Tibial artery (tissue), 4 donors: ENCODE measurements at regions not wholly inside any gene's neighbourhood (a gene's known extent, or its start where the extent isn't known, plus 50 kb on each side); places are given as distances from the start of the nearest gene placed in this dataset.

Experiments
- DNase-seq, 2 donors: peaks; one replicate each; pipeline ENCODE4 v3.0.0-alpha.2; 2019
- H3K27ac ChIP-seq, 2 donors: fragments of 200-600 bp; sonication (generic) in 1 of 2; 1 replicate in 1 of 2; 2 replicates in 1 of 2; pipeline ENCODE4 v1.5.1; 2018 to 2019; ENCODE audit warnings: mild to moderate bottlenecking in 1 of 2
- H3K27me3 ChIP-seq, 2 donors: fragments of 200-600 bp; sonication (generic) in 1 of 2; one replicate each; pipeline versions ENCODE4 v1.5.1 to v1.6.0; 2016 to 2019
- H3K36me3 ChIP-seq, 3 donors: fragments of 200-600 bp; sonication (generic) in 2 of 3; one replicate each; pipeline ENCODE4 v1.5.1; 2016 to 2019; ENCODE audit warnings: mild to moderate bottlenecking in 2 of 3
- H3K4me1 ChIP-seq, 4 donors: fragments of 200-600 bp; sonication (generic) in 2 of 4; 1 replicate in 3 of 4; 2 replicates in 1 of 4; pipeline ENCODE4 v1.5.1; 2016 to 2019
- H3K4me3 ChIP-seq, 2 donors: fragments of 200-600 bp; sonication (generic) in 1 of 2; 1 replicate in 1 of 2; 2 replicates in 1 of 2; pipeline ENCODE4 v1.5.1; 2018 to 2019; ENCODE audit warnings: mild to moderate bottlenecking in 2 of 2
- H3K9me3 ChIP-seq, 3 donors: fragments of 200-600 bp; sonication (generic) in 1 of 3; one replicate each; pipeline ENCODE4 v1.5.1; 2016 to 2019
- intact Hi-C: fragments of 100-400 bp; cut with DNase I; formaldehyde crosslinking; loops from one replicate; pipeline ENCODE4 v1.15.0; 2023; ENCODE audit warnings: low total_unique reads
- TF ChIP-seq, protein P1 (sequence below), 2 experiments: fragments of 200-600 bp in 1 of 2; fragments of 450-650 bp in 1 of 2; IDR thresholded peaks; one replicate each; pipeline ENCODE4 v1.5.1; 2017 to 2019; ENCODE audit warnings: antibody characterized with exemption in 2 of 2, mild to moderate bottlenecking in 1 of 2, moderate library complexity in 1 of 2

DNA sequence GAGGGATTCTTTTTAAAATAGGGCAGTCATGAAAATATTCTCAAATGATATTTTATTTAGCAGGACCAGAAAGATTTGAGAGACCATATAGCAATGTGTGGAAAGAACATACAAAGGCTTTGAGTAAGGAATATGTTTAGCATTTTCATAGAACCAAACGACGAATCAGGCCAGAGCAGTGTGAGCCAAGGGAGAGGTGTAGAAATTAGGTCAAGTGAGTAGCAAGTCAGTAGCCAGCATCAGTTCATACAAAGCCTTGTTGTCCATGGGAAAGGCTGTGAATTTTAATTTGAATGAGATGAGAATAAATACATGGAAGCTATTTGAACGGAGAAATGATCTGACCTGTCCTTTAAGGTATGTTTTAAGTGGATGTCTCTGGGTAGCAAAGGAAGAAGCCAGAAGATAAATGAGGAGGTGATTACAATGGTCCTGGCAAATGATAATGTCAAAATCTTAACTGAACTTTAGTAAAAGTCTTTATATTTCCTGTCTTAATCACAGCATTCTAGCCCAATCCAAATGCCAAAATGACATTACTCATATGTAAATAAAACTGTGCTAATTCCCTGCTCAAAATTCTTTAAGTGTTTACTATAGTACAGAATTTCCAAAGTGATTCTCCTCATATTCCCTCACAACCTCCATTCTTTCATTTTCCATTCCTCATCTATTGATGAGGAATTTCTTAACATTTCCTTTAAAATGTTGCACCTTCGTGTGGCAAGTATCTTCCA, 155.7 kb upstream of the SLIT2 start:
- TF ChIP-seq, protein P1, sequence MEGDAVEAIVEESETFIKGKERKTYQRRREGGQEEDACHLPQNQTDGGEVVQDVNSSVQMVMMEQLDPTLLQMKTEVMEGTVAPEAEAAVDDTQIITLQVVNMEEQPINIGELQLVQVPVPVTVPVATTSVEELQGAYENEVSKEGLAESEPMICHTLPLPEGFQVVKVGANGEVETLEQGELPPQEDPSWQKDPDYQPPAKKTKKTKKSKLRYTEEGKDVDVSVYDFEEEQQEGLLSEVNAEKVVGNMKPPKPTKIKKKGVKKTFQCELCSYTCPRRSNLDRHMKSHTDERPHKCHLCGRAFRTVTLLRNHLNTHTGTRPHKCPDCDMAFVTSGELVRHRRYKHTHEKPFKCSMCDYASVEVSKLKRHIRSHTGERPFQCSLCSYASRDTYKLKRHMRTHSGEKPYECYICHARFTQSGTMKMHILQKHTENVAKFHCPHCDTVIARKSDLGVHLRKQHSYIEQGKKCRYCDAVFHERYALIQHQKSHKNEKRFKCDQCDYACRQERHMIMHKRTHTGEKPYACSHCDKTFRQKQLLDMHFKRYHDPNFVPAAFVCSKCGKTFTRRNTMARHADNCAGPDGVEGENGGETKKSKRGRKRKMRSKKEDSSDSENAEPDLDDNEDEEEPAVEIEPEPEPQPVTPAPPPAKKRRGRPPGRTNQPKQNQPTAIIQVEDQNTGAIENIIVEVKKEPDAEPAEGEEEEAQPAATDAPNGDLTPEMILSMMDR (IDR thresholded peaks at IDR 0.05), result no peak
- intact Hi-C loops, result no loop called here
- no peak overlapping the region for H3K27ac ChIP-seq
- H3K4me1 ChIP-seq, result no peaks in the 10 kb centered on the region
- DNase-seq, result no peak
- H3K4me3 ChIP-seq, result no peak overlapping the region
- no peaks in the 10 kb centered on the region for H3K27me3 ChIP-seq
- no peaks in the 10 kb centered on the region for H3K9me3 ChIP-seq
- no peaks in the 10 kb centered on the region for H3K36me3 ChIP-seq

DNA sequence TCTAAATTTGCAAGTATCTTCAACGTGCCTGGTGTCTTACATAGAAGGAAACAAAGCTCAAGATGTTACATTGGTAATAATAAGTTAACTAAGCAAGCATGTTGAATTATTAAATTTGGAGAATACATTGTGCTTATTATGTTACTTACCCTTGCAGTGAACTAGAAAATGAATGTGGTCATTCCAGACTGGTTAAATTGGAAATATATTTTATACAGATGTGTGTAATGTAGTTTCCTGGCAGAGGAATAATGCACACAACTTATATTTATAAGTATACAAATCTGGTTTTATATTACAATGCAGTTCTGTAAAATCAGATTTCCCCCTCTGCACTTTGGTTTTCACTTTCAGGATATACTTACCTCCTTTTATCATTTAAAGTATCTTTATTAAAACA, 159.9 kb upstream of the SLIT2 start:
- Histone ChIP-seq H3K36me3 (no peaks in the 10 kb centered on the region), H3K9me3 (no peaks in the 10 kb centered on the region), H3K4me1 (no peaks in the 10 kb centered on the region), H3K4me3 (no peak overlapping the region), H3K27ac (no peak overlapping the region), H3K27me3 (no peaks in the 10 kb centered on the region)
- TF ChIP-seq, protein P1 (IDR thresholded peaks at IDR 0.05), result no peak
- intact Hi-C loops, result no loop called here
- no peak for DNase-seq

- Histone ChIP-seq H3K27ac (no peak overlapping the region), H3K27me3 (no peaks in the 10 kb centered on the region), H3K36me3 (no peaks in the 10 kb centered on the region), H3K4me3 (no peak overlapping the region), H3K9me3 (no peaks in the 10 kb centered on the region), H3K4me1 (peaks cover 0 to 7% (median 0%) of the 10 kb centered on the region in 4 donors)
- no peak for DNase-seq
- intact Hi-C loops, result no loop called here
- TF ChIP-seq, protein P1 (IDR thresholded peaks at IDR 0.05), result no peak
Observed at GRCh38 chr4:20087522-20087911, 164.2 kb upstream of the SLIT2 start.

DNA sequence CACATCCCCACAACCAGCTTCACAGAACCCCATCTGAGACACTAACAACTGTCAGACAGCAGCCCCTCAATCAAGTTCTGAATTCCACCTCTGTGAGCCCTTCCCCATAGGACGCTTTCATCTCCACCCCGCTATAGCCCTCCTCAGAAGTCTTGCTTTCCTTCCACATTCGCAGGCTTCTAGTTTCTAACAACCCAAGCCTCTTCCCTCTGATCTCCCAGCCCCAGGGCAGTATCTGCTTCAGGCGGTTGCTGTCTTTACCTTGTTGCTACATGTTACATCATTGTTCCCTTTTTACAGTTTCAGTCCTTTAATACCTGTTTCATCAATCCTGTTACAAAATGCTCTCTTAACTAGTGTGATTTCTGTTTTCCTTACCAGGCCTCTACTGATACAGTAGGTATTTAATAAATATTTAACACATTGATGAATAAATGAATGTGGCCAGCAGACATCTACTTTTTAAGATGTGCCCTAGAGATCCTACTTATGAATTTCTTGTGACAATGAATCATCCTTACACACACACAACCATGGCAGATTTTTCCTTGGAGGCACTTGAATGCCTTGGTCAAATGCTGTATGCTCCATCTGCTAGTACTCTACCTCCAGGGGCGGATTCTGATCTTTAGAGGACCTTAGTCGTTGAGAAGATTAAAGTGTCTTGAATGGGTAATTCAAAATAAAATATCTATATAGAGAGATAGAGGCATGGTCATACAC, 164.7 kb upstream of the SLIT2 start:
- Histone ChIP-seq H3K27ac (no peak overlapping the region), H3K9me3 (no peaks in the 10 kb centered on the region), H3K36me3 (no peaks in the 10 kb centered on the region), H3K4me1 (peaks cover 0 to 7% (median 0%) of the 10 kb centered on the region in 4 donors), H3K4me3 (no peak overlapping the region), H3K27me3 (no peaks in the 10 kb centered on the region)
- DNase-seq, result no peak
- TF ChIP-seq, protein P1 (IDR thresholded peaks at IDR 0.05), result no peak
- intact Hi-C loops, result no loop called here

DNA sequence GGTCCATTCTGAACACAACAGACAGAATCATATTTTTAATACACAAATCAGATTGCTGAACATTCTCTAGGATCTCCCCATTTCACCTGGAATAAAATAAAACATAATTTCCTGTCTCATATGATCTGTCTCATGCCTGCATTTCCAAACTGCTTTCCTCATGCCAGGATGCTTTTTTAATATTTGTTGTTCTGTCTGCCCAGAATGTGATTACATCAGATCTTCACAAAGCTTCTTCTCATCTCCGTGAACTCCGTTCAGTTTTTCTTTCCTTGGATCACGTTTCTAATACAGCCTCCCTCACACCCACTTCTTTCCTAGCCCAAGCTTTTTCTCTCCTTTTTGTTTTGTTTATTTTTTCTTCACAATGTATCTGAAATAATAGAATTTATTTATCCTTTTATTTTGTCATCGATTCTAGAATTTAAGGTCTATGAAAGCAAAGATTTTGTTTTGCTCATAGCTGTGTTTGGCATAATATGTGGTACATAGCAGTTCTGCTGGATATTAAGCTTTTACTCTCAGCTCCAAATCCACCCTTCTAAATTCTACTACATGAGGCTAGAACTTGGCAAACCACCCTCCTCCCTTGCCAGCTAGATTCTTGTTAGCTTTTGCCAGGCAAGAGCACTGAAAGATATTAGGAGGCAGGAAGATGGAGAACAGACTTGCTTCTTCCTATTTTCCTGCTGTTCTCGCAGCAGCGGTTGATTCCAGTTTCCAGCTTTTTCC, 165.5 kb upstream of the SLIT2 start:
- H3K27ac ChIP-seq, result no peak overlapping the region
- H3K27me3 ChIP-seq, result no peaks in the 10 kb centered on the region
- TF ChIP-seq, protein P1 (IDR thresholded peaks at IDR 0.05), result no peak
- DNase-seq, result no peak
- no peaks in the 10 kb centered on the region for H3K36me3 ChIP-seq
- intact Hi-C loops, result no loop called here
- peaks cover 0 to 7% (median 0%) of the 10 kb centered on the region in 4 donors for H3K4me1 ChIP-seq
- no peaks in the 10 kb centered on the region for H3K9me3 ChIP-seq
- no peak overlapping the region for H3K4me3 ChIP-seq
